Kidney epithelial cell (primary cell): ENCODE measurements at regions not wholly inside any gene's neighbourhood (a gene's known extent, or its start where the extent isn't known, plus 50 kb on each side); places are given as distances from the start of the nearest gene placed in this dataset.

Experiments used
- DNase-seq: peaks from one replicate; pipeline ENCODE4 v3.0.0-alpha.2; 2010; ENCODE audit warnings: low read depth
- H3K27me3 ChIP-seq: 2 replicates; pipeline ENCODE4 v1.6.0; 2011; ENCODE audit warnings: low read length; ENCODE audit not compliant: control insufficient read depth, insufficient read depth
- H3K36me3 ChIP-seq: 2 replicates; pipeline ENCODE4 v1.5.1; 2011; ENCODE audit warnings: low read length; ENCODE audit not compliant: control insufficient read depth, insufficient read depth
- H3K4me3 ChIP-seq: 2 replicates; pipeline ENCODE4 v1.5.1; 2011; ENCODE audit warnings: low read depth, mild to moderate bottlenecking, control low read depth, low read length
- CTCF ChIP-seq: IDR thresholded peaks from 2 replicates; pipeline ENCODE4 v1.5.1; 2011; ENCODE audit warnings: mild to moderate bottlenecking, moderate library complexity, low read length, control low read depth, inconsistent platforms; ENCODE audit not compliant: insufficient read depth, poor library complexity, severe bottlenecking

- Histone ChIP-seq H3K36me3 (no peaks in the 10 kb centered on the region), H3K4me3 (no peak overlapping the region), H3K27me3 (no peaks in the 10 kb centered on the region)
- no peak for DNase-seq
- no peak for TF ChIP-seq CTCF
These were observed 652.5 kb upstream of the FAM98A start for GRCh38 chr2:34251578-34251977.

GRCh38 chr2:34244195-34244594 is 645.1 kb upstream of the FAM98A start:
- TF ChIP-seq CTCF = no peak
- DNase-seq = no peak
- no peaks in the 10 kb centered on the region for H3K27me3 ChIP-seq
- H3K4me3 ChIP-seq = no peak overlapping the region
- H3K36me3 ChIP-seq = no peaks in the 10 kb centered on the region

GRCh38 chr2:34242763-34243123 is 643.6 kb upstream of the FAM98A start:
- Histone ChIP-seq H3K4me3 (no peak overlapping the region), H3K27me3 (no peaks in the 10 kb centered on the region), H3K36me3 (no peaks in the 10 kb centered on the region)
- peak; percentile 26 for DNase-seq
- no peak for TF ChIP-seq CTCF

GRCh38 chr2:34241905-34242762 is 643.0 kb upstream of the FAM98A start:
- Histone ChIP-seq H3K27me3 (no peaks in the 10 kb centered on the region), H3K4me3 (no peak overlapping the region), H3K36me3 (no peaks in the 10 kb centered on the region)
- no peak for TF ChIP-seq CTCF
- peak; percentile 32 for DNase-seq

GRCh38 chr2:34239511-34239910 is 640.4 kb upstream of the FAM98A start:
- no peak for TF ChIP-seq CTCF
- Histone ChIP-seq H3K4me3 (no peak overlapping the region), H3K36me3 (no peaks in the 10 kb centered on the region), H3K27me3 (no peaks in the 10 kb centered on the region)
- DNase-seq = no peak

- Histone ChIP-seq H3K36me3 (no peaks in the 10 kb centered on the region), H3K4me3 (no peak overlapping the region), H3K27me3 (no peaks in the 10 kb centered on the region)
- no peak for TF ChIP-seq CTCF
- no peak for DNase-seq
These were observed 635.7 kb upstream of the FAM98A start for GRCh38 chr2:34234823-34235222.
